ENCODE measurements at regions not wholly inside any gene's neighbourhood (a gene's known extent, or its start where the extent isn't known, plus 50 kb on each side); places are given as distances from the start of the nearest gene placed in this dataset.

DNA sequence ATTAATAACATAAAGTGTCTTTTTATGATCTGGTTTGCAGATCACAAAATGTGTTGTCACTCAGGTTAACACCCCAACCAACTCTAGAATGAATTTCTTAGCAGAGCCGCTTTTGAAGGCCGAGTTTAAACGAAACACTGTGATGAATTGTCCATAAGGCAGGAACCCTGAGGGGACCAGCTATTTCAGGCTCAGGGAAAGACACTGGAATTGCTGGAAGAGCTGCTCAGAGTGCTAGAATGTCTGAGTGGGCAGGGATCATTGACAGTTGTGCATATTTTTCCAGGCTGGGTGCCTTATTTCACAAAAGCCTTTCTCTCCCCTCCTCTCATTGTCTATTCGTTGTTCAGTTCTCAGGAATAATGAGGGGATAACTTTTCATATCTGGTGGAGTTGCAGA lies 68.7 kb upstream of the PRKG1 start (continued):
- TF ChIP-seq EZH2 (IDR thresholded peaks at IDR 0.05; ENCODE audit: low read depth, unreplicated experiment) (no peak), POLR2AphosphoS5 (IDR thresholded peaks at IDR 0.05; ENCODE audit: low read depth) (no peak)

DNA sequence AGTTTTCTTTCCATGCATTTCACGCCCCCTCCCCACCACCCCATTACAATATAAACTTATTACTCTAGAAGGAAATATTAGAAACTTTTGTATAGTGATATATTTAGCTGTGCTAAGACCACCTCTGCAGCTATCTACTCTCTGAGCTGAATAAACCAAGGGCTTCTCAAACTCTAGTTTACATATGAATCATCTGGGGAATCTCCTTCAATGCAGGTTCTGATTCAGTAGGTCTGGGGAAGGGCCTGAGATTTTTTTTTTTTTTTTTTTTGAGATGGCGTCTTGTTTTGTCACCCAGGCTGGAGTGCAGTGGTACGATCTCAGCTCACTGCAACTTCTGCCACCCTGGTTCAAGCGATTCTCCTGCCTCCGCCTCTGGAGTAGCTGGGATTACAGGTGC lies 67.6 kb upstream of the PRKG1 start:
- ATAC-seq: peak; percentile 69
- Mint-ChIP-seq H3K9me3 (0 out of 3 replicates have a peak, but pooled peaks cover 2% of the 10 kb centered on the region), H3K4me1 (peaks cover 18% of the 10 kb centered on the region), H3K36me3 (ENCODE audit: low read depth) (peaks cover under 1% of the 10 kb centered on the region; the same call in 2 of the 3 replicates), H3K4me3 (no peak overlapping the region), H3K27ac (no peak overlapping the region), H3K27me3 (ENCODE audit: insufficient read depth, low read depth, poor library complexity) (peaks cover 2% of the 10 kb centered on the region)
- no peak for DNase-seq (ENCODE audit: low spot score)
- H3K4me3 ChIP-seq: no peak overlapping the region
- peaks cover 9% of the 10 kb centered on the region for H3K4me1 ChIP-seq (ENCODE audit: insufficient read depth)
- H3K79me2 ChIP-seq (replicated peaks; ENCODE audit: insufficient read depth): no peaks in the 10 kb centered on the region
- H3K9me2 ChIP-seq (ENCODE audit: insufficient read depth): peaks cover 12% of the 10 kb centered on the region
- no peak overlapping the region for H2AFZ ChIP-seq
- H3K4me2 ChIP-seq: peak overlapping the region; percentile 58
- H3K27me3 ChIP-seq (ENCODE audit: insufficient read depth): no peaks in the 10 kb centered on the region
- TF ChIP-seq ZNF114 (CRISPR knock-in tag; IDR thresholded peaks at IDR 0.05): no peak
- TF ChIP-seq EZH2 (IDR thresholded peaks at IDR 0.05; ENCODE audit: low read depth, unreplicated experiment): no peak
- TF ChIP-seq CREB1 (CRISPR knock-in tag; IDR thresholded peaks at IDR 0.05; ENCODE audit: low read depth): no peak
- TF ChIP-seq JUNB (IDR thresholded peaks at IDR 0.05; ENCODE audit: unreplicated experiment): no peak
- TF ChIP-seq STAT1 (IDR thresholded peaks at IDR 0.05; ENCODE audit: unreplicated experiment): no peak
- TF ChIP-seq, protein P1, sequence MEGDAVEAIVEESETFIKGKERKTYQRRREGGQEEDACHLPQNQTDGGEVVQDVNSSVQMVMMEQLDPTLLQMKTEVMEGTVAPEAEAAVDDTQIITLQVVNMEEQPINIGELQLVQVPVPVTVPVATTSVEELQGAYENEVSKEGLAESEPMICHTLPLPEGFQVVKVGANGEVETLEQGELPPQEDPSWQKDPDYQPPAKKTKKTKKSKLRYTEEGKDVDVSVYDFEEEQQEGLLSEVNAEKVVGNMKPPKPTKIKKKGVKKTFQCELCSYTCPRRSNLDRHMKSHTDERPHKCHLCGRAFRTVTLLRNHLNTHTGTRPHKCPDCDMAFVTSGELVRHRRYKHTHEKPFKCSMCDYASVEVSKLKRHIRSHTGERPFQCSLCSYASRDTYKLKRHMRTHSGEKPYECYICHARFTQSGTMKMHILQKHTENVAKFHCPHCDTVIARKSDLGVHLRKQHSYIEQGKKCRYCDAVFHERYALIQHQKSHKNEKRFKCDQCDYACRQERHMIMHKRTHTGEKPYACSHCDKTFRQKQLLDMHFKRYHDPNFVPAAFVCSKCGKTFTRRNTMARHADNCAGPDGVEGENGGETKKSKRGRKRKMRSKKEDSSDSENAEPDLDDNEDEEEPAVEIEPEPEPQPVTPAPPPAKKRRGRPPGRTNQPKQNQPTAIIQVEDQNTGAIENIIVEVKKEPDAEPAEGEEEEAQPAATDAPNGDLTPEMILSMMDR (conservative IDR thresholded peaks at IDR 0.05; ENCODE audit: low read depth in 2 of 2): no peak
- TF ChIP-seq, protein P2, sequence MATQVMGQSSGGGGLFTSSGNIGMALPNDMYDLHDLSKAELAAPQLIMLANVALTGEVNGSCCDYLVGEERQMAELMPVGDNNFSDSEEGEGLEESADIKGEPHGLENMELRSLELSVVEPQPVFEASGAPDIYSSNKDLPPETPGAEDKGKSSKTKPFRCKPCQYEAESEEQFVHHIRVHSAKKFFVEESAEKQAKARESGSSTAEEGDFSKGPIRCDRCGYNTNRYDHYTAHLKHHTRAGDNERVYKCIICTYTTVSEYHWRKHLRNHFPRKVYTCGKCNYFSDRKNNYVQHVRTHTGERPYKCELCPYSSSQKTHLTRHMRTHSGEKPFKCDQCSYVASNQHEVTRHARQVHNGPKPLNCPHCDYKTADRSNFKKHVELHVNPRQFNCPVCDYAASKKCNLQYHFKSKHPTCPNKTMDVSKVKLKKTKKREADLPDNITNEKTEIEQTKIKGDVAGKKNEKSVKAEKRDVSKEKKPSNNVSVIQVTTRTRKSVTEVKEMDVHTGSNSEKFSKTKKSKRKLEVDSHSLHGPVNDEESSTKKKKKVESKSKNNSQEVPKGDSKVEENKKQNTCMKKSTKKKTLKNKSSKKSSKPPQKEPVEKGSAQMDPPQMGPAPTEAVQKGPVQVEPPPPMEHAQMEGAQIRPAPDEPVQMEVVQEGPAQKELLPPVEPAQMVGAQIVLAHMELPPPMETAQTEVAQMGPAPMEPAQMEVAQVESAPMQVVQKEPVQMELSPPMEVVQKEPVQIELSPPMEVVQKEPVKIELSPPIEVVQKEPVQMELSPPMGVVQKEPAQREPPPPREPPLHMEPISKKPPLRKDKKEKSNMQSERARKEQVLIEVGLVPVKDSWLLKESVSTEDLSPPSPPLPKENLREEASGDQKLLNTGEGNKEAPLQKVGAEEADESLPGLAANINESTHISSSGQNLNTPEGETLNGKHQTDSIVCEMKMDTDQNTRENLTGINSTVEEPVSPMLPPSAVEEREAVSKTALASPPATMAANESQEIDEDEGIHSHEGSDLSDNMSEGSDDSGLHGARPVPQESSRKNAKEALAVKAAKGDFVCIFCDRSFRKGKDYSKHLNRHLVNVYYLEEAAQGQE (IDR thresholded peaks at IDR 0.05; ENCODE audit: unreplicated experiment): no peak
- TF ChIP-seq ZNF331 (CRISPR knock-in tag; IDR thresholded peaks at IDR 0.05; ENCODE audit: low read depth): no peak
- no peak for TF ChIP-seq POLR2AphosphoS5 (IDR thresholded peaks at IDR 0.05; ENCODE audit: low read depth)
- no peak for TF ChIP-seq EZH2phosphoT487 (IDR thresholded peaks at IDR 0.05; ENCODE audit: unreplicated experiment)
- no peak for TF ChIP-seq NANOG (IDR thresholded peaks at IDR 0.05; ENCODE audit: borderline replicate concordance)
- TF ChIP-seq, protein P3, sequence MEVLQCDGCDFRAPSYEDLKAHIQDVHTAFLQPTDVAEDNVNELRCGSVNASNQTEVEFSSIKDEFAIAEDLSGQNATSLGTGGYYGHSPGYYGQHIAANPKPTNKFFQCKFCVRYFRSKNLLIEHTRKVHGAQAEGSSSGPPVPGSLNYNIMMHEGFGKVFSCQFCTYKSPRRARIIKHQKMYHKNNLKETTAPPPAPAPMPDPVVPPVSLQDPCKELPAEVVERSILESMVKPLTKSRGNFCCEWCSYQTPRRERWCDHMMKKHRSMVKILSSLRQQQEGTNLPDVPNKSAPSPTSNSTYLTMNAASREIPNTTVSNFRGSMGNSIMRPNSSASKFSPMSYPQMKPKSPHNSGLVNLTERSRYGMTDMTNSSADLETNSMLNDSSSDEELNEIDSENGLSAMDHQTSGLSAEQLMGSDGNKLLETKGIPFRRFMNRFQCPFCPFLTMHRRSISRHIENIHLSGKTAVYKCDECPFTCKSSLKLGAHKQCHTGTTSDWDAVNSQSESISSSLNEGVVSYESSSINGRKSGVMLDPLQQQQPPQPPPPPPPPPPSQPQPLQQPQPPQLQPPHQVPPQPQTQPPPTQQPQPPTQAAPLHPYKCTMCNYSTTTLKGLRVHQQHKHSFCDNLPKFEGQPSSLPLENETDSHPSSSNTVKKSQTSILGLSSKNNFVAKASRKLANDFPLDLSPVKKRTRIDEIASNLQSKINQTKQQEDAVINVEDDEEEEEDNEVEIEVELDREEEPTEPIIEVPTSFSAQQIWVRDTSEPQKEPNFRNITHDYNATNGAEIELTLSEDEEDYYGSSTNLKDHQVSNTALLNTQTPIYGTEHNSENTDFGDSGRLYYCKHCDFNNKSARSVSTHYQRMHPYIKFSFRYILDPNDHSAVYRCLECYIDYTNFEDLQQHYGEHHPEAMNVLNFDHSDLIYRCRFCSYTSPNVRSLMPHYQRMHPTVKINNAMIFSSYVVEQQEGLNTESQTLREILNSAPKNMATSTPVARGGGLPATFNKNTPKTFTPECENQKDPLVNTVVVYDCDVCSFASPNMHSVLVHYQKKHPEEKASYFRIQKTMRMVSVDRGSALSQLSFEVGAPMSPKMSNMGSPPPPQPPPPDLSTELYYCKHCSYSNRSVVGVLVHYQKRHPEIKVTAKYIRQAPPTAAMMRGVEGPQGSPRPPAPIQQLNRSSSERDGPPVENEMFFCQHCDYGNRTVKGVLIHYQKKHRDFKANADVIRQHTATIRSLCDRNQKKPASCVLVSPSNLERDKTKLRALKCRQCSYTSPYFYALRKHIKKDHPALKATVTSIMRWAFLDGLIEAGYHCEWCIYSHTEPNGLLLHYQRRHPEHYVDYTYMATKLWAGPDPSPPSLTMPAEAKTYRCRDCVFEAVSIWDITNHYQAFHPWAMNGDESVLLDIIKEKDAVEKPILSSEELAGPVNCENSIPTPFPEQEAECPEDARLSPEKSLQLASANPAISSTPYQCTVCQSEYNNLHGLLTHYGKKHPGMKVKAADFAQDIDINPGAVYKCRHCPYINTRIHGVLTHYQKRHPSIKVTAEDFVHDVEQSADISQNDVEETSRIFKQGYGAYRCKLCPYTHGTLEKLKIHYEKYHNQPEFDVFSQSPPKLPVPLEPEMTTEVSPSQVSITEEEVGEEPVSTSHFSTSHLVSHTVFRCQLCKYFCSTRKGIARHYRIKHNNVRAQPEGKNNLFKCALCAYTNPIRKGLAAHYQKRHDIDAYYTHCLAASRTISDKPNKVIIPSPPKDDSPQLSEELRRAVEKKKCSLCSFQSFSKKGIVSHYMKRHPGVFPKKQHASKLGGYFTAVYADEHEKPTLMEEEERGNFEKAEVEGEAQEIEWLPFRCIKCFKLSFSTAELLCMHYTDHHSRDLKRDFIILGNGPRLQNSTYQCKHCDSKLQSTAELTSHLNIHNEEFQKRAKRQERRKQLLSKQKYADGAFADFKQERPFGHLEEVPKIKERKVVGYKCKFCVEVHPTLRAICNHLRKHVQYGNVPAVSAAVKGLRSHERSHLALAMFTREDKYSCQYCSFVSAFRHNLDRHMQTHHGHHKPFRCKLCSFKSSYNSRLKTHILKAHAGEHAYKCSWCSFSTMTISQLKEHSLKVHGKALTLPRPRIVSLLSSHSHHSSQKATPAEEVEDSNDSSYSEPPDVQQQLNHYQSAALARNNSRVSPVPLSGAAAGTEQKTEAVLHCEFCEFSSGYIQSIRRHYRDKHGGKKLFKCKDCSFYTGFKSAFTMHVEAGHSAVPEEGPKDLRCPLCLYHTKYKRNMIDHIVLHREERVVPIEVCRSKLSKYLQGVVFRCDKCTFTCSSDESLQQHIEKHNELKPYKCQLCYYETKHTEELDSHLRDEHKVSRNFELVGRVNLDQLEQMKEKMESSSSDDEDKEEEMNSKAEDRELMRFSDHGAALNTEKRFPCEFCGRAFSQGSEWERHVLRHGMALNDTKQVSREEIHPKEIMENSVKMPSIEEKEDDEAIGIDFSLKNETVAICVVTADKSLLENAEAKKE (CRISPR knock-in tag; IDR thresholded peaks at IDR 0.05): no peak
- TF ChIP-seq, protein P4, sequence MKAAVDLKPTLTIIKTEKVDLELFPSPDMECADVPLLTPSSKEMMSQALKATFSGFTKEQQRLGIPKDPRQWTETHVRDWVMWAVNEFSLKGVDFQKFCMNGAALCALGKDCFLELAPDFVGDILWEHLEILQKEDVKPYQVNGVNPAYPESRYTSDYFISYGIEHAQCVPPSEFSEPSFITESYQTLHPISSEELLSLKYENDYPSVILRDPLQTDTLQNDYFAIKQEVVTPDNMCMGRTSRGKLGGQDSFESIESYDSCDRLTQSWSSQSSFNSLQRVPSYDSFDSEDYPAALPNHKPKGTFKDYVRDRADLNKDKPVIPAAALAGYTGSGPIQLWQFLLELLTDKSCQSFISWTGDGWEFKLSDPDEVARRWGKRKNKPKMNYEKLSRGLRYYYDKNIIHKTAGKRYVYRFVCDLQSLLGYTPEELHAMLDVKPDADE (IDR thresholded peaks at IDR 0.05): no peak
- H3K36me3 ChIP-seq (ENCODE audit: insufficient read depth): no peaks in the 10 kb centered on the region
- H3K27ac ChIP-seq (ENCODE audit: low read depth): no peak overlapping the region
- no peaks in the 10 kb centered on the region for H4K20me1 ChIP-seq (replicated peaks; ENCODE audit: insufficient read depth)
- no peaks in the 10 kb centered on the region for H3F3A ChIP-seq (replicated peaks; ENCODE audit: low read depth)

Data from GM23338 (cell line).